Kidney (tissue), 13 donors: ENCODE measurements at regions not wholly inside any gene's neighbourhood (a gene's known extent, or its start where the extent isn't known, plus 50 kb on each side); places are given as distances from the start of the nearest gene placed in this dataset.

Experiments
- DNase-seq, 5 donors: peaks; one replicate each; pipeline ENCODE4 v3.0.0-alpha.2; 2013 to 2020
- FAIRE-seq: peaks from 2 replicates; lab custom pipeline; 2012; peaks lifted over from hg19 to GRCh38; lab: Jason Lieb, UNC
- H3K27ac ChIP-seq, 2 donors: one replicate each; pipeline ENCODE4 v1.7.0; 2013; ENCODE audit warnings: low read depth in 2 of 2, low read length in 2 of 2, inconsistent platforms in 1 of 2
- H3K27me3 ChIP-seq: one replicate; pipeline ENCODE4 v1.7.1; 2013; ENCODE audit warnings: low read length, inconsistent platforms; ENCODE audit not compliant: control insufficient read depth, insufficient read depth
- H3K36me3 ChIP-seq, 3 donors: one replicate each; pipeline versions ENCODE4 v1.7.0 to v1.7.1; 2013; ENCODE audit warnings: low read length in 3 of 3, control low read depth in 1 of 3, inconsistent platforms in 1 of 3; ENCODE audit not compliant: insufficient read depth in 3 of 3, control insufficient read depth in 2 of 3
- H3K4me1 ChIP-seq, 3 donors: one replicate each; pipeline versions ENCODE4 v1.7.0 to v1.7.1; 2013; ENCODE audit warnings: low read length in 3 of 3, inconsistent platforms in 1 of 3, low read depth in 1 of 3; ENCODE audit not compliant: control insufficient read depth in 2 of 3, insufficient read depth in 2 of 3
- H3K4me3 ChIP-seq, 3 donors: one replicate each; pipeline versions ENCODE4 v1.7.0 to v1.8.1; 2013; ENCODE audit warnings: low read length in 3 of 3, control low read depth in 1 of 3, inconsistent platforms in 1 of 3
- H3K9ac ChIP-seq, 3 donors: one replicate each; pipeline versions ENCODE4 v1.7.0 to v1.7.1; 2013; ENCODE audit warnings: low read length in 3 of 3, control low read depth in 1 of 3, inconsistent platforms in 1 of 3
- H3K9me3 ChIP-seq, 3 donors: one replicate each; pipeline versions ENCODE4 v1.7.0 to v1.7.1; 2013; ENCODE audit warnings: low read length in 3 of 3, control low read depth in 1 of 3, inconsistent platforms in 1 of 3; ENCODE audit not compliant: control insufficient read depth in 2 of 3, insufficient read depth in 1 of 3
- intact Hi-C: fragments of 100-400 bp; cut with DNase I; formaldehyde crosslinking; loops from one replicate; pipeline ENCODE4 v1.11.1; 2022
- TF ChIP-seq, protein P1 (sequence below): IDR thresholded peaks from 3 replicates; pipeline ENCODE4 v1.5.1; 2012; ENCODE audit warnings: mild to moderate bottlenecking, moderate library complexity, borderline replicate concordance; ENCODE audit not compliant: insufficient read depth; ENCODE audit errors: extremely low read depth
- donor health status: control.
- donor health status: control.
- donor health status: control.
- donor health status: control.
- donor health status: control.
- donor health status: DM: yes; HTN: yes; CAD: no.
- donor health status: Normal renal cell carcinoma (clear cell type).

DNA sequence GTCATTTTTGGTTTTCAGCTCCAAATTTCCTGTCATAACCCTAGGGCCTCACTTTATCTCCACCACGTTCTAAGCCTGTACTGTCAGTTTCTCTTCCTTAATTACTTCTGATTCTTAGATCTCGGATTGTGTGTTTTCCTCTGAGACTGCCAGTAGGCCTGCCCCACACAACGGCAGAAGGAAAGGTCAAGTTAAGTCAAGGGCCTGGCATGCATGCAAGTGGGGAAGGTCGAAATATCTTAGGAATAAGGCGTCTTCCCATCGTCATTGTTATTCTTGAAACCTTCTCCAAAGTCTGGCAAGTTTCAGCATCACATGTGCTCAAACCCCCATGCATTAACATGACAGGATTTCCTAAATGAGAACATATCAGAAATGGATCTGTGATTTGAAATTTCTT lies 203.5 kb upstream of the TSHZ2 start:
- TF ChIP-seq, protein P1, sequence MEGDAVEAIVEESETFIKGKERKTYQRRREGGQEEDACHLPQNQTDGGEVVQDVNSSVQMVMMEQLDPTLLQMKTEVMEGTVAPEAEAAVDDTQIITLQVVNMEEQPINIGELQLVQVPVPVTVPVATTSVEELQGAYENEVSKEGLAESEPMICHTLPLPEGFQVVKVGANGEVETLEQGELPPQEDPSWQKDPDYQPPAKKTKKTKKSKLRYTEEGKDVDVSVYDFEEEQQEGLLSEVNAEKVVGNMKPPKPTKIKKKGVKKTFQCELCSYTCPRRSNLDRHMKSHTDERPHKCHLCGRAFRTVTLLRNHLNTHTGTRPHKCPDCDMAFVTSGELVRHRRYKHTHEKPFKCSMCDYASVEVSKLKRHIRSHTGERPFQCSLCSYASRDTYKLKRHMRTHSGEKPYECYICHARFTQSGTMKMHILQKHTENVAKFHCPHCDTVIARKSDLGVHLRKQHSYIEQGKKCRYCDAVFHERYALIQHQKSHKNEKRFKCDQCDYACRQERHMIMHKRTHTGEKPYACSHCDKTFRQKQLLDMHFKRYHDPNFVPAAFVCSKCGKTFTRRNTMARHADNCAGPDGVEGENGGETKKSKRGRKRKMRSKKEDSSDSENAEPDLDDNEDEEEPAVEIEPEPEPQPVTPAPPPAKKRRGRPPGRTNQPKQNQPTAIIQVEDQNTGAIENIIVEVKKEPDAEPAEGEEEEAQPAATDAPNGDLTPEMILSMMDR, result no peak
- DNase-seq, result peak in 1 of 5 donors; percentile 13
- intact Hi-C loops, result no loop called here
- Histone ChIP-seq H3K4me1 (no peaks in the 10 kb centered on the region), H3K27me3 (no peaks in the 10 kb centered on the region), H3K9me3 (no peaks in the 10 kb centered on the region), H3K27ac (no peak overlapping the region), H3K4me3 (no peak overlapping the region), H3K9ac (no peak overlapping the region), H3K36me3 (no peaks in the 10 kb centered on the region)
- no peak for FAIRE-seq

DNA sequence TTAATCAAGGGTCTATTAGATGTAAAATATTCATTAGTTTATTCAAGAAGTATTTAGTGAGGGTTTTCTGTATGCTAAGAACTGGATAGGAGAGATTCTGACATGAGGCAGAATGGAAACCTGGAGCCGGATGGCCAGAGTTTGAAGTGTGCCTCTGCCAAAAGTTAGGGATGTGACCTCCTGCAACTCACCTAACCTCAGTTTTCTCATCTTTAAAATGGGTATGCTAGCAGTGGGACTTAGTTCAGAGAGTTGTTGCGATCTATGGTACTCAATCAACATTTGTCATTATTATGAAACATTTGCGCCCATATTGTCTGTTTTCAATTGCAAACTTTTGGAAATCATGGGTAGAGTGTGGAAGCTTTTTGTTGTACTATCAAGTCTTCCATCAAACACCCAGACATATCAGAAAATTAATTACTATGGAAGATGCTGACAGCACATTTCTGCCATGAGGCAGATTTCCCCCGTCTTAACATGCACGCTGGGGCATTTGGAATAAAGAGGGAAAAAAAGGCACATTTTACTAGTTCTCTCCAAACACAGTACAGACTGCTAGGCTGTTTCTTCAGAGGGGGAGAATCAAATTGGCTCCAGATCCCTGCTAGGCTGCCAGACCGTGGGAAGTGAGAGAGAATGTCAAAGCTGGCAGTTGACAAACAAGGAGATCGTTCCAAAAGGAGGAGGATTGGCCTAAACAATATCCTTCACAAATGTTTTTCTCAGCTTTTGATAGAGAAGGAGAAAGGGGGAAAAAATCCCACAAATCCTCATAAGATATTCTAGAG lies 205.3 kb upstream of the TSHZ2 start:
- DNase-seq, result no peak
- no peaks in the 10 kb centered on the region for H3K27me3 ChIP-seq
- H3K4me1 ChIP-seq, result no peaks in the 10 kb centered on the region
- FAIRE-seq, result no peak
- H3K9ac ChIP-seq, result no peak overlapping the region
- H3K9me3 ChIP-seq, result no peaks in the 10 kb centered on the region
- no peak overlapping the region for H3K4me3 ChIP-seq
- H3K27ac ChIP-seq, result no peak overlapping the region
- no peaks in the 10 kb centered on the region for H3K36me3 ChIP-seq
- intact Hi-C loops, result no loop called here
- TF ChIP-seq, protein P1, result no peak

DNA sequence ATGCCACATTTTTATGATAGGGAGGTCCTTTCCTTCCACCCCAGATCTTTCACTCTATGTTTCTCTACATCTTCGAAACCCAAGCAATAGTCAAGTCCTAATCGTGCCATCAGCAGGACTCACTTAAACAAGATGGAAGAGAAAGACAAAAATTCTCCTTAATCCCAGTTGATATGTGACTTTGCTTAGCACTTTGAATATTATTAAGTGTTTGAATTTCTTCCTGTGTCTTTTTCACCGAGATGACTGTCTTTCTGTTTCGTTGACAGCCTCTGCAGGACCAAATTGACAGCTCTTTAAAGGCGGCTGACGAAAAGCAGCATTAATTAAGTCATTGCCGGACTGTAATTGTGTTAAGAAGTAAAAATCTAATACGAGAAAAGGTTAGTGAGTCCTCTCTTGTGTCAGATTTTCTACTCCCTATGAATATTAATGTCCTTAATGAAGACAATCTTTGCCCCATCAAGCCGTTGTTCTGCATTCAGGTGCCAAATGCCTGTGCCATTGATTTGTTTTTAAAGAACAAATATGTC lies 208.8 kb upstream of the TSHZ2 start:
- H3K36me3 ChIP-seq, result no peaks in the 10 kb centered on the region
- TF ChIP-seq, protein P1, result no peak
- no peaks in the 10 kb centered on the region for H3K4me1 ChIP-seq
- no peak overlapping the region for H3K27ac ChIP-seq
- intact Hi-C loops, result no loop called here
- no peak overlapping the region for H3K4me3 ChIP-seq
- H3K9ac ChIP-seq, result no peak overlapping the region
- H3K27me3 ChIP-seq, result no peaks in the 10 kb centered on the region
- no peak for FAIRE-seq
- no peak for DNase-seq
- H3K9me3 ChIP-seq, result no peaks in the 10 kb centered on the region
